ENCODE measurements at regions not wholly inside any gene's neighbourhood (a gene's known extent, or its start where the extent isn't known, plus 50 kb on each side); places are given as distances from the start of the nearest gene placed in this dataset.
"Not testable (repeated sequence)": the region's sequence is repeated elsewhere in the genome, so short reads cannot be mapped to it uniquely, and the experiment has no call there.

- Mint-ChIP-seq H3K4me3 (ENCODE audit: unreplicated experiment) (no peak overlapping the region), H3K9me3 (ENCODE audit: unreplicated experiment) (no peaks in the 10 kb centered on the region), H3K27me3 (ENCODE audit: unreplicated experiment) (peaks cover 36% of the 10 kb centered on the region), H3K4me1 (ENCODE audit: unreplicated experiment) (no peaks in the 10 kb centered on the region), H3K27ac (ENCODE audit: unreplicated experiment) (no peak overlapping the region), H3K36me3 (ENCODE audit: unreplicated experiment) (no peaks in the 10 kb centered on the region)
- TF ChIP-seq CTCF (IDR thresholded peaks at IDR 0.05), result no peak
- no peak for DNase-seq (ENCODE audit: extremely low spot score, unreplicated experiment)
Observed at GRCh38 chr18:59072727-59073421, 66.8 kb upstream of the SEC11C start.

GRCh38 chr18:59075923-59076322, 63.8 kb upstream of the SEC11C start:
- no peak for DNase-seq (ENCODE audit: extremely low spot score, unreplicated experiment)
- H3K27me3 Mint-ChIP-seq (ENCODE audit: unreplicated experiment), result peaks cover 58% of the 10 kb centered on the region
- no peaks in the 10 kb centered on the region for H3K9me3 Mint-ChIP-seq (ENCODE audit: unreplicated experiment)
- H3K4me1 Mint-ChIP-seq (ENCODE audit: unreplicated experiment), result no peaks in the 10 kb centered on the region
- no peaks in the 10 kb centered on the region for H3K36me3 Mint-ChIP-seq (ENCODE audit: unreplicated experiment)
- H3K27ac Mint-ChIP-seq (ENCODE audit: unreplicated experiment), result no peak overlapping the region
- no peak overlapping the region for H3K4me3 Mint-ChIP-seq (ENCODE audit: unreplicated experiment)
- no peak for TF ChIP-seq CTCF (IDR thresholded peaks at IDR 0.05)

GRCh38 chr18:59079264-59079663, 60.4 kb upstream of the SEC11C start:
- Mint-ChIP-seq H3K27ac (ENCODE audit: unreplicated experiment) (no peak overlapping the region), H3K36me3 (ENCODE audit: unreplicated experiment) (no peaks in the 10 kb centered on the region), H3K4me1 (ENCODE audit: unreplicated experiment) (peaks cover 3% of the 10 kb centered on the region), H3K4me3 (ENCODE audit: unreplicated experiment) (no peak overlapping the region), H3K27me3 (ENCODE audit: unreplicated experiment) (peaks cover 81% of the 10 kb centered on the region), H3K9me3 (ENCODE audit: unreplicated experiment) (no peaks in the 10 kb centered on the region)
- TF ChIP-seq CTCF (IDR thresholded peaks at IDR 0.05), result no peak
- DNase-seq (ENCODE audit: extremely low spot score, unreplicated experiment), result no peak

GRCh38 chr18:59079687-59080501, 59.8 kb upstream of the SEC11C start:
- not testable (repeated sequence) for DNase-seq (ENCODE audit: extremely low spot score, unreplicated experiment); H3K27ac Mint-ChIP-seq (ENCODE audit: unreplicated experiment); H3K4me1 Mint-ChIP-seq (ENCODE audit: unreplicated experiment); H3K9me3 Mint-ChIP-seq (ENCODE audit: unreplicated experiment); H3K4me3 Mint-ChIP-seq (ENCODE audit: unreplicated experiment); H3K36me3 Mint-ChIP-seq (ENCODE audit: unreplicated experiment)
- H3K27me3 Mint-ChIP-seq (ENCODE audit: unreplicated experiment), result peaks cover 75% of the 10 kb centered on the region

- no peak for TF ChIP-seq CTCF (IDR thresholded peaks at IDR 0.05)
- Mint-ChIP-seq H3K27me3 (ENCODE audit: unreplicated experiment) (peaks cover 58% of the 10 kb centered on the region), H3K36me3 (ENCODE audit: unreplicated experiment) (no peaks in the 10 kb centered on the region), H3K4me3 (ENCODE audit: unreplicated experiment) (no peak overlapping the region), H3K9me3 (ENCODE audit: unreplicated experiment) (no peaks in the 10 kb centered on the region), H3K27ac (ENCODE audit: unreplicated experiment) (no peak overlapping the region), H3K4me1 (ENCODE audit: unreplicated experiment) (peaks cover 4% of the 10 kb centered on the region)
- no peak for DNase-seq (ENCODE audit: extremely low spot score, unreplicated experiment)
Observed at GRCh38 chr18:59083136-59083818, 56.4 kb upstream of the SEC11C start.

Measured in osteocyte (in vitro differentiated cells).